ENCODE measurements at regions not wholly inside any gene's neighbourhood (a gene's known extent, or its start where the extent isn't known, plus 50 kb on each side); places are given as distances from the start of the nearest gene placed in this dataset.

- Mint-ChIP-seq H3K36me3 (ENCODE audit: insufficient read depth) (no peaks in the 10 kb centered on the region), H3K4me3 (ENCODE audit: low read depth) (no peak overlapping the region), H3K4me1 (ENCODE audit: low read depth) (no peaks in the 10 kb centered on the region), H3K27ac (no peak overlapping the region), H3K9me3 (ENCODE audit: low read depth) (no peaks in the 10 kb centered on the region), H3K27me3 (no peaks in the 10 kb centered on the region)
- no peak for DNase-seq (ENCODE audit: low spot score, unreplicated experiment)
- no peak for TF ChIP-seq CTCF (IDR thresholded peaks at IDR 0.05; ENCODE audit: unreplicated experiment)
Measured at GRCh38 chr10:89909752-89910151, 208.4 kb downstream of the KIF20B start.

GRCh38 chr10:89915021-89915420, 213.6 kb downstream of the KIF20B start:
- no peaks in the 10 kb centered on the region for H3K27me3 Mint-ChIP-seq
- H3K4me1 Mint-ChIP-seq (ENCODE audit: low read depth), result no peaks in the 10 kb centered on the region
- DNase-seq (ENCODE audit: low spot score, unreplicated experiment), result no peak
- TF ChIP-seq CTCF (IDR thresholded peaks at IDR 0.05; ENCODE audit: unreplicated experiment), result no peak
- no peaks in the 10 kb centered on the region for H3K9me3 Mint-ChIP-seq (ENCODE audit: low read depth)
- H3K36me3 Mint-ChIP-seq (ENCODE audit: insufficient read depth), result no peaks in the 10 kb centered on the region
- no peak overlapping the region for H3K27ac Mint-ChIP-seq
- no peak overlapping the region for H3K4me3 Mint-ChIP-seq (ENCODE audit: low read depth)

GRCh38 chr10:89915968-89916367, 214.6 kb downstream of the KIF20B start:
- Mint-ChIP-seq H3K9me3 (ENCODE audit: low read depth) (no peaks in the 10 kb centered on the region), H3K4me3 (ENCODE audit: low read depth) (no peak overlapping the region), H3K27ac (no peak overlapping the region), H3K4me1 (ENCODE audit: low read depth) (no peaks in the 10 kb centered on the region), H3K36me3 (ENCODE audit: insufficient read depth) (no peaks in the 10 kb centered on the region), H3K27me3 (no peaks in the 10 kb centered on the region)
- DNase-seq (ENCODE audit: low spot score, unreplicated experiment), result no peak
- no peak for TF ChIP-seq CTCF (IDR thresholded peaks at IDR 0.05; ENCODE audit: unreplicated experiment)

- Mint-ChIP-seq H3K27ac (no peak overlapping the region), H3K4me1 (ENCODE audit: low read depth) (no peaks in the 10 kb centered on the region), H3K9me3 (ENCODE audit: low read depth) (no peaks in the 10 kb centered on the region), H3K4me3 (ENCODE audit: low read depth) (no peak overlapping the region), H3K36me3 (ENCODE audit: insufficient read depth) (no peaks in the 10 kb centered on the region), H3K27me3 (no peaks in the 10 kb centered on the region)
- no peak for TF ChIP-seq CTCF (IDR thresholded peaks at IDR 0.05; ENCODE audit: unreplicated experiment)
- no peak for DNase-seq (ENCODE audit: low spot score, unreplicated experiment)
Measured at GRCh38 chr10:89916468-89917215, 215.3 kb downstream of the KIF20B start.

GRCh38 chr10:89921403-89921802, 220.0 kb downstream of the KIF20B start:
- no peaks in the 10 kb centered on the region for H3K27me3 Mint-ChIP-seq
- TF ChIP-seq CTCF (IDR thresholded peaks at IDR 0.05; ENCODE audit: unreplicated experiment), result no peak
- no peak overlapping the region for H3K4me3 Mint-ChIP-seq (ENCODE audit: low read depth)
- H3K4me1 Mint-ChIP-seq (ENCODE audit: low read depth), result no peaks in the 10 kb centered on the region
- no peak for DNase-seq (ENCODE audit: low spot score, unreplicated experiment)
- no peaks in the 10 kb centered on the region for H3K9me3 Mint-ChIP-seq (ENCODE audit: low read depth)
- H3K27ac Mint-ChIP-seq, result no peak overlapping the region
- no peaks in the 10 kb centered on the region for H3K36me3 Mint-ChIP-seq (ENCODE audit: insufficient read depth)
